ENCODE measurements at regions not wholly inside any gene's neighbourhood (a gene's known extent, or its start where the extent isn't known, plus 50 kb on each side); places are given as distances from the start of the nearest gene placed in this dataset.

DNA sequence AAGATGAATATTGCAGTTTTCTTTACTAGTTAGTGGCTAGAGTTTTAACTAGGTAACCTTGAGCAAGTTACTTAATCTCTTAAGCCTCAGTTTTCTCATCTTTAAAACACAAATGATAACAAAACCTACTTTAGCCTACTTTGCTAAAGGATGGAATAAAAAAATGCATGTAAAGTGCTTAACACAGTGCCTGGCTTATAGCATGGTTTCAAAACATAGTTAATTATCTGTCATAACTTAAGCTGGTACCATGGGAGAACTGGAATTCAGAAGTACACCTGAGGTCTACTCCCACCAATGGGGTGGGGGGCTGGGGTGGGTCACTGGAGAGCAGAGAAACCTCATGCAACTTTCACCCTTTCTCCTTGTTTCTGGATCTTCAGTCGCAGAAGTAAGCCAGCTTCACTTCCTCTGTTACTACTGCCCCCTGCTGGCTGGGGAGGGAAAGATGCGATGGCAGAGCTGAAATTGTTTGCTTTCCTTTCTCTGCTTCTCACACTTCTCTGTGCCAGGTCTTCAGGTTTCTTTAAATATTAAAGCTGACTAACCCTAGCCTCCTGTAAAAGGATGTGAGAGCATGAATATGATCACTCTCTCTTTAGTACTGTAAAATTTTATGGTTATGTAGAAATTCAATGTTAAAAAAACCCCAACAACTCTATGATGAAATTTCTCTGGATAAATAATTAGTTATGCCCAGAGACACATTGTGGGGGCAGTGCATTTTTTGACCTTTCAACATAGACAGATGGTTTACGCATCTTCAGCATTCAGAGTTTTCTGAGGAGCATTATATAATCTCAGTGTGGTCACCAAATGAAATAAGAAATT lies 324.2 kb downstream of the HLX start:
- TF ChIP-seq GATA2 (IDR thresholded peaks at IDR 0.05; ENCODE audit: low read depth, low read length) (no peak), GATA3 (IDR thresholded peaks at IDR 0.05; ENCODE audit: low read depth, low read length) (no peak)

- no peak for TF ChIP-seq GATA3 (IDR thresholded peaks at IDR 0.05; ENCODE audit: low read depth, low read length)
- TF ChIP-seq GATA2 (IDR thresholded peaks at IDR 0.05; ENCODE audit: low read depth, low read length), result no peak
Observed at GRCh38 chr1:221204055-221204833, 325.0 kb downstream of the HLX start.

DNA sequence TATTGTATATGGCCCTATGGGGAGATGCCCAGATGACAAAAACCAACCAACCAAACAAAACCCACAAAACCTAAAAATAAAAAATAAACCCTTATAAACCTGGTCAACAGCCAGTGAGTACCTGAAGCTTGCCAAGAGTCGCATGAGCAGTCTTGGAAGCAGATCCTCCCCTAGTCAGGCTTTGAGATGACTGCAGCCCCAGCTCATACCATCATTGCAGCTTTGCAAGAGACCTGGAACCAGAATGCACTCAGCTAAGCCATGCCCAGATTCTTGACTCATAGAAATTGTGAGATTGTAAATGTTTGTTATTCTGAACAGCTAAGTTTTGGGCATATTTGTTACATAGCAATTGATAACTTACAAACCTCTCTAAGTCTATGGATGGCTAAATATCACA lies 326.8 kb downstream of the HLX start:
- TF ChIP-seq GATA3 (IDR thresholded peaks at IDR 0.05; ENCODE audit: low read depth, low read length) (no peak), GATA2 (IDR thresholded peaks at IDR 0.05; ENCODE audit: low read depth, low read length) (no peak)

GRCh38 chr1:221212926-221213325 lies 333.7 kb downstream of the HLX start:
- TF ChIP-seq GATA3 (IDR thresholded peaks at IDR 0.05; ENCODE audit: low read depth, low read length), result no peak
- TF ChIP-seq GATA2 (IDR thresholded peaks at IDR 0.05; ENCODE audit: low read depth, low read length), result no peak

DNA sequence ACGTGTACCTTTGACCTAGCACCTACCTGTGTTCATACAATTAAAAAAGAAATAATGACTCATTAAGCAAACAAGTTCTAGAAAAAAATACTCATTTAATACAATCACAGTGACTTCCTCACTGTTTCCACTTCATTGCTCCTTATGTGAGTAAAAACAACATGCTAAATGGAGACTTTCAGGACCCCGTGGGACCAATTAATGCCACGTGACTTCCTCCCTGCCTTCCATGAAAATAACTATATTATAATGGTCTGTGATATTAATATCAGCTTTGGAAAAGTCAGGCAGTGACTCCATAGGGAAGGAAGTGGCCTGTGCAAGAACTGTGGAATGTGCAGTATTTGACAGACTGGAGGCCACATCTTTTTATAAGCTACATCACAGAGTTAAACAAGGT lies 337.8 kb downstream of the HLX start:
- TF ChIP-seq GATA3 (IDR thresholded peaks at IDR 0.05; ENCODE audit: low read depth, low read length), result no peak
- no peak for TF ChIP-seq GATA2 (IDR thresholded peaks at IDR 0.05; ENCODE audit: low read depth, low read length)

DNA sequence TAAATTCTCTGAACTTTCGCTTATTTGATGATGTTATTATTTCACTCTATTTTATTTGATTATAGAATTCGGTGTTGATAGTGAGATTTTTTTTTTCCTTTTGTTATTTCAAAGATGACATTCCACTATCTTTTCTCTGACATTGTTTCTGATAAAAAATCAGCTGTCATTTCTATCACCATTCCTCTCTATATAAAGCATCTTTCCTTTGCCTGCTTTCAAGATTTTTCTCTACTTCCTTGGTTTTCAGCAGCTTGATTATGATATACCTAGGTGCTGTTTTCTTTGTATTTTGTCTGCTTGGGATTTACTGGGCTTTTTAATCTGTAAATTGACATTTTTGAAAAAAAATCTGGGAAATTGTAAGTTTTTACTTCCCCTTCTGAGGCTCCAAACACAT lies 344.0 kb downstream of the HLX start:
- TF ChIP-seq GATA3 (IDR thresholded peaks at IDR 0.05; ENCODE audit: low read depth, low read length) (no peak), GATA2 (IDR thresholded peaks at IDR 0.05; ENCODE audit: low read depth, low read length) (no peak)

GRCh38 chr1:221227460-221227859 lies 348.2 kb downstream of the HLX start:
- TF ChIP-seq GATA2 (IDR thresholded peaks at IDR 0.05; ENCODE audit: low read depth, low read length) (no peak), GATA3 (IDR thresholded peaks at IDR 0.05; ENCODE audit: low read depth, low read length) (no peak)

- TF ChIP-seq GATA2 (IDR thresholded peaks at IDR 0.05; ENCODE audit: low read depth, low read length) (no peak), GATA3 (IDR thresholded peaks at IDR 0.05; ENCODE audit: low read depth, low read length) (no peak)
Observed at GRCh38 chr1:221227872-221228337, 348.7 kb downstream of the HLX start.

DNA sequence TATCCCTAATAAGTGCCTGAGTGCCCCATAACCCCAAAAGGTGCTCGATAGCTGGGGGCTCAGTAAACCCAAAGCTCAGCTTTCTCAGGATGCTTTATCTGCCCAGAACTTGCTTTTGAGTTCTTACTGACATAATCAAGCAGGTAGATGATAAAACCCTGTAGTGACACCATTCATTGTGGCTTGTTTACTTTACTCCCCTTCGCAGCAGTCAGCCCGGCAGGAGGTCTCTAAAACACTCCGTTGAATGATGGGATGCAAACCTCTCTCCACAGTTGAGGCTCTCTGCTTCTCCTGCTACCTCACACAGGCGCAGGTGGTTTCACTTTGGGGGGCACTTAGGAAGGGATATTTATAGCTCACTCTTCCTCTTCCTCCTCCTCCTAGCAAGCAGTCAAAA lies 349.4 kb downstream of the HLX start:
- TF ChIP-seq GATA3 (IDR thresholded peaks at IDR 0.05; ENCODE audit: low read depth, low read length), result no peak
- TF ChIP-seq GATA2 (IDR thresholded peaks at IDR 0.05; ENCODE audit: low read depth, low read length), result no peak

DNA sequence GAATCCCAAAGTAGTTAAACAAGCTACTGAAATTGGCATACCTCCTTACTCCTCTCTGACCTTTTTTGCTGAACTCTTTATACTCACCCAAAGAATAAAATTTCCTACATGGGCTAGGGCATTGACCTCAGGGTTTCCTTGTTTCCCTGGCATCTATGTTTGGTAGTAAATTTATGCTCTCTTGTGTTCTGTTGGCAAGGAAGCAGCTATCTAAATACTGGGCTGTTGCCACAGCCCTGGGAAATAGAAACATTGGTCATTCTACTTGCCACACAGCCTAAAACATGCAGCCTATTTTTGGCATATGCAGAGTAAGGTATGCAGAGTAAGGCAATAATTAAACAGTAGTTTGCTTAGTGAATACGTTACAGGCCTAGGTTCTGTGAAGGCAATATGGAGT lies 351.4 kb downstream of the HLX start:
- TF ChIP-seq GATA3 (IDR thresholded peaks at IDR 0.05; ENCODE audit: low read depth, low read length) (no peak), GATA2 (IDR thresholded peaks at IDR 0.05; ENCODE audit: low read depth, low read length) (no peak)

DNA sequence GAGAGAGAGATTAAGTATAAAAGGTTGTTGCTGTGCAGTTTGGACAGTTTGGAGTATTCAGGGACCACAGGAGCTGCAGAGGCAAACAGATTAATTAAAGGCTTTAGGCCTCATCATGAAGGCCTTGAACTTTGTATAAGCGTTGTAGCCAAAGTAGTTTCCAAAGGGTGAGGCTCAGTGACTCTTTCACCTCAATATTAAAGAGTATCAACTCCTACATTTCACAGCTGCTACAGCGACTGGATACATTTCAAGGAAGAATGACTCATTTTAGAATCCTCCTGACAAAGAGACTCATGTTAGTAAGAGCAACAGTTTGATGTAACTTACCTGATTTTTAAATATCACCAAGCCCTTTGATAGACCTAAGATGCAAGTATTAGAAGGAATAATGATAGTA lies 355.5 kb downstream of the HLX start:
- TF ChIP-seq GATA3 (IDR thresholded peaks at IDR 0.05; ENCODE audit: low read depth, low read length), result no peak

- TF ChIP-seq GATA2 (IDR thresholded peaks at IDR 0.05; ENCODE audit: low read depth, low read length) (no peak), GATA3 (IDR thresholded peaks at IDR 0.05; ENCODE audit: low read depth, low read length) (no peak)
Observed at GRCh38 chr1:221237587-221237986, 358.3 kb downstream of the HLX start.

DNA sequence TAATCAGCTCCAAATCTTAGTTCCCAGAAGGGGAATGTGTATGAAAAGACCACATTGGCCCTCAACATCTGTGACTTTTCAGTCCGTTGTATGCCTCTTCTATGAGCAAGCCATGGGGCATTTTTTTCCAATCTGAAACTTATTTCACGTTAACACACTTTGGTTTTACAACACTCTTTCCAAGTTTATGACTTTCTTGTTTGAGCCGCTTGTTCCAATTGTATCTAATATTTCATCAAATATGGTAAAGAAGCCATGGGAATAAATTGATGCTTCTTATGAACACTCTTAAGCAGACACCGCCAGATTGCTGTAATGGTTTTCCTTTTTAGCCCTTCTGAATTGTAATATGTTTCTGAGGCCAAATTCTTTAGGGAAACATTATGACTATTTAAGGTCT lies 359.9 kb downstream of the HLX start:
- no peak for TF ChIP-seq GATA3 (IDR thresholded peaks at IDR 0.05; ENCODE audit: low read depth, low read length)

DNA sequence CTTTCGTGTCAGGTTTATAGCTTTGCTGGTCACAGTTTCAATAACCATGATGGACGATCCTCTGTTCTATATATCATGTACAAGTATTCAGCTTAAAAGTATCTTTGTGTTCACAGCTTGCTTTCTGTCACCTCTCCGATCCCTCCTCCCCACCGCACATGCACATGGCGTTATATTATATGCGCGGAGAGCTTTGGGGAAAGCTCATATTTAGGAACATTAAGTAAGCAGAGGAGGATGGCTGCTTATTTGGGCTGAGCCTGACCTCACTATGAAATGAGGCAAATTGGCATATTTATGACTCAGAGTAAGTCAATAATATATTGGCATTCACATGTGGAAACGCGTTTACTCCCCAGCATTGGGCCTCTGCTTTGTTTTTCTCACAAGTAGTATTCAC lies 360.5 kb downstream of the HLX start:
- no peak for TF ChIP-seq GATA2 (IDR thresholded peaks at IDR 0.05; ENCODE audit: low read depth, low read length)

- TF ChIP-seq GATA3 (IDR thresholded peaks at IDR 0.05; ENCODE audit: low read depth, low read length) (no peak), GATA2 (IDR thresholded peaks at IDR 0.05; ENCODE audit: low read depth, low read length) (no peak)
Observed at GRCh38 chr1:221240690-221241089, 361.4 kb downstream of the HLX start.

All from SH-SY5Y (cell line).